SW 1271 (cell line): ENCODE measurements at regions not wholly inside any gene's neighbourhood (a gene's known extent, or its start where the extent isn't known, plus 50 kb on each side); places are given as distances from the start of the nearest gene placed in this dataset.

Source experiments
- DNase-seq, 2 experiments: peaks; one replicate each; lab custom pipeline; 2025; lab: John Stamatoyannopoulos, UW

- DNase-seq: no peak
Observed at GRCh38 chr5:56515011-56515410, 281.9 kb upstream of the ANKRD55 start.

- DNase-seq: no peak
Observed at GRCh38 chr5:56514245-56514644, 281.1 kb upstream of the ANKRD55 start.

- DNase-seq: no peak
Observed at GRCh38 chr5:56513141-56513540, 280.0 kb upstream of the ANKRD55 start.

GRCh38 chr5:56512313-56512996 is 279.3 kb upstream of the ANKRD55 start:
- no peak for DNase-seq

- DNase-seq: no peak
Observed at GRCh38 chr5:56511326-56511841, 278.3 kb upstream of the ANKRD55 start.

GRCh38 chr5:56508249-56508648 is 275.1 kb upstream of the ANKRD55 start:
- no peak for DNase-seq

- DNase-seq: no peak
Observed at GRCh38 chr5:56507351-56507930, 274.3 kb upstream of the ANKRD55 start.

GRCh38 chr5:56506211-56506965 is 273.3 kb upstream of the ANKRD55 start:
- DNase-seq: no peak

- DNase-seq: no peak
Observed at GRCh38 chr5:56503929-56504328, 270.8 kb upstream of the ANKRD55 start.

- DNase-seq: no peak
Observed at GRCh38 chr5:56501781-56502557, 268.8 kb upstream of the ANKRD55 start.

GRCh38 chr5:56499901-56500300 is 266.8 kb upstream of the ANKRD55 start:
- no peak for DNase-seq

- no peak for DNase-seq
Observed at GRCh38 chr5:56499491-56499890, 266.4 kb upstream of the ANKRD55 start.

GRCh38 chr5:56498759-56499395 is 265.7 kb upstream of the ANKRD55 start:
- DNase-seq: no peak

- no peak for DNase-seq
Observed at GRCh38 chr5:56496581-56497063, 263.5 kb upstream of the ANKRD55 start.

GRCh38 chr5:56494300-56494731 is 261.2 kb upstream of the ANKRD55 start:
- no peak for DNase-seq

GRCh38 chr5:56493766-56494165 is 260.6 kb upstream of the ANKRD55 start:
- DNase-seq: no peak

GRCh38 chr5:56493308-56493707 is 260.2 kb upstream of the ANKRD55 start:
- no peak for DNase-seq

- DNase-seq: no peak
Observed at GRCh38 chr5:56492812-56493211, 259.7 kb upstream of the ANKRD55 start.

- no peak for DNase-seq
Observed at GRCh38 chr5:56490971-56491468, 257.9 kb upstream of the ANKRD55 start.

- no peak for DNase-seq
Observed at GRCh38 chr5:56489272-56489671, 256.1 kb upstream of the ANKRD55 start.

GRCh38 chr5:56487528-56488115 is 254.5 kb upstream of the ANKRD55 start:
- DNase-seq: no peak
